HG03575 (cell line): ENCODE measurements at regions not wholly inside any gene's neighbourhood (a gene's known extent, or its start where the extent isn't known, plus 50 kb on each side); places are given as distances from the start of the nearest gene placed in this dataset.

ENCODE experiments used
- ATAC-seq: cut with Tn5 transposase; IDR thresholded peaks from one replicate; pipeline ENCODE4 v1.9.1; 2021; ENCODE audit not compliant: unreplicated experiment, insufficient number of reproducible peaks, low FRiP score; ENCODE audit errors: extremely low read depth

- ATAC-seq: no peak
Observed at GRCh38 chr3:182259579-182259978, 533.7 kb upstream of the ATP11B start.

GRCh38 chr3:182261041-182261440 is 532.3 kb upstream of the ATP11B start:
- no peak for ATAC-seq

- no peak for ATAC-seq
Observed at GRCh38 chr3:182268711-182269110, 524.6 kb upstream of the ATP11B start.

GRCh38 chr3:182276512-182276911 is 516.8 kb upstream of the ATP11B start:
- no peak for ATAC-seq

- no peak for ATAC-seq
Observed at GRCh38 chr3:182284793-182285192, 508.5 kb upstream of the ATP11B start.

- no peak for ATAC-seq
Observed at GRCh38 chr3:182292591-182292990, 500.7 kb upstream of the ATP11B start.

- no peak for ATAC-seq
Observed at GRCh38 chr3:182294256-182294655, 499.0 kb upstream of the ATP11B start.

GRCh38 chr3:182294696-182295095 is 498.6 kb upstream of the ATP11B start:
- no peak for ATAC-seq

GRCh38 chr3:182300266-182300665 is 493.0 kb upstream of the ATP11B start:
- ATAC-seq: no peak

GRCh38 chr3:182303169-182303568 is 490.1 kb upstream of the ATP11B start:
- no peak for ATAC-seq

- ATAC-seq: no peak
Observed at GRCh38 chr3:182305881-182306665, 487.2 kb upstream of the ATP11B start.

GRCh38 chr3:182308328-182308727 is 485.0 kb upstream of the ATP11B start:
- no peak for ATAC-seq

- ATAC-seq: no peak
Observed at GRCh38 chr3:182309120-182309519, 484.2 kb upstream of the ATP11B start.

- no peak for ATAC-seq
Observed at GRCh38 chr3:182315313-182315712, 478.0 kb upstream of the ATP11B start.

- ATAC-seq: no peak
Observed at GRCh38 chr3:182323126-182323700, 470.1 kb upstream of the ATP11B start.

- ATAC-seq: no peak
Observed at GRCh38 chr3:182323898-182324297, 469.4 kb upstream of the ATP11B start.

- ATAC-seq: no peak
Observed at GRCh38 chr3:182325213-182325950, 467.9 kb upstream of the ATP11B start.

GRCh38 chr3:182327196-182327681 is 466.1 kb upstream of the ATP11B start:
- ATAC-seq: no peak

- no peak for ATAC-seq
Observed at GRCh38 chr3:182330646-182331045, 462.7 kb upstream of the ATP11B start.

GRCh38 chr3:182331341-182331740 is 462.0 kb upstream of the ATP11B start:
- no peak for ATAC-seq
